Activated CD4-positive, alpha-beta T cell treated with anti-CD3 and anti-CD28 coated beads, Interleukin-2, amount 50 U/mL, for 24 hours (primary cell): ENCODE measurements at regions not wholly inside any gene's neighbourhood (a gene's known extent, or its start where the extent isn't known, plus 50 kb on each side); places are given as distances from the start of the nearest gene placed in this dataset.

Source experiments
- DNase-seq, 2 donors: peaks; one replicate each; pipeline ENCODE4 v3.0.0-alpha.2; 2020; ENCODE audit warnings: low read depth in 1 of 2, low spot score in 1 of 2

DNA sequence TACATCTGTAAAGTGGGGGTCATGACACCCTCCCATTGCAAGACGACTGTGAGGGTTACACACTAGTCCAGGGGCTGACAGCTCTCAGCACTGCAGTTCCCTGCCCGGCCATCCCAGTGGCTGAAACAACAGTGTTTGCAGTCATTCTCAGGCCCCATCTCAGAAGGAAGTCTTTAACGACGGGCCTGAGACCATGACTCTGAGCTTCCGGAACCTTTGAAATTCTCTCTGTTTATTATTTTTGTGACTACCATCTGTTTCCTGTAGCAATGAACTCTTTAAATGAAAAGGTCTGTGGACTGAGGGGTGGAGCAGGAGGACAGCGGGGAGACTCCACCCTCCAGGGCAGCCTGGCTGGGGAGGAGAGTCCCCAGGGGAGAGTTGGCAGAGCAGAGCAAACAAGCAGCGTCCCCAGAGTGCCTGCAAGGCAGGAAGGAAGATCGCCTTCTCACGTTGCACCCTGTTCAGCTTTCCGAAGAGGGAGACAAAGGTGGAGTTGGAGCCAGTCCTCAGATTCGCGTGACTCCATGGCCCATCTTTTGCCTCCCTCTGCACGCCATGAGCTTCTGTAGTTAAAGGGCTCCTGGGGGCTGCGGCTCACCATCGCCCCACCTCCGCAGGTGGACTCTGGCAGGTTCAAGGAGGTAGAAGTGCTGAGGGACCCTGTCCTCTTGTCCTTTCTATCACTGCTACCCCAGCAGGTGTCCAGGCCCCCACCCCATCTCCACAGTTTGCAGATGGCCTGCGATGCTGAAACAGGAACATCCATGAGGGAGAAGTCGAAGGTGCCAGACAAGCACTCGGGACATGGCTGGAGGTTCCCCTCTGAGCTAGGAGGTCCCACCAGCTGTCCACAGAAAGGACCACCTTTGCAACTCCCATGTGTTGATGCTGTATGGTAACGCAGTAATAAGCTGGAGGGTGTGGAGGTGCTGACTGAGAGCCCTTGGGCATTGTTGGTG is 525.8 kb upstream of the PROK2 start:
- no peak for DNase-seq

DNA sequence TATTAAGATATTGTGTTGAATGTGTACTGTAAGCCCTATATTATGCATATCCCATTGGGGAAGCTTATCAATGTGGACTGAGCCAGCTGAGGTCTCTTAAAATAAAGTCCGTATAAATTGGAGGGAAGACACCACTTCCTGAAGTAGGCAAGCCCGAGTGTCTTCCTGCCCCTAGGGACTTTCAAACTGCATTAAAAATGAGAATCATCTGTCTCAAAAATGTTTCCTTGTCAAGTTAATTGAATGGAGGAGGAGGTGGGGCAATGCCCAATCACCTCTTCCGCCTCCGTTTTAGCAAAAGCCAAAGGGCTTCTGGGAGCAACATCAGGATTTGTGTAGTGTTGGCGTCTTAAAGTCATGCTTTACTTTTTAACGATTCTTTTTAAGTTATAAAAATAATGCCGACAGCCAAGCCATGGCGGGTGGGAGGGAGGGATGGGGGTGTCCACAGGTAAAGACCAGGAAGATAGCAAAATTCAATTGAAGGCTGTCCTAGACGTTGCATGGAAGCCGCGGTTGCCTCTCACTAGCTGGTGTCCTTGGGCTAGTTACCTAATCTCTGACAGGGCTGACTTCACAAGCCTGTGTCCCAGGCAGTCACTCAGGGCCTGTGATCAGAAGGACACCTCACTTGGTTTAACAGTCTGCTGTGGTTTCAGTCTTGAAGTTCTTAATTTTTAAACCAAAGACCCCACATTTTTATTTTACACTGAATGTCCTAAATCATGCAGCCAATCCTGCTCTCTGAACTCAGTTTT is 524.9 kb upstream of the PROK2 start:
- no peak for DNase-seq

DNA sequence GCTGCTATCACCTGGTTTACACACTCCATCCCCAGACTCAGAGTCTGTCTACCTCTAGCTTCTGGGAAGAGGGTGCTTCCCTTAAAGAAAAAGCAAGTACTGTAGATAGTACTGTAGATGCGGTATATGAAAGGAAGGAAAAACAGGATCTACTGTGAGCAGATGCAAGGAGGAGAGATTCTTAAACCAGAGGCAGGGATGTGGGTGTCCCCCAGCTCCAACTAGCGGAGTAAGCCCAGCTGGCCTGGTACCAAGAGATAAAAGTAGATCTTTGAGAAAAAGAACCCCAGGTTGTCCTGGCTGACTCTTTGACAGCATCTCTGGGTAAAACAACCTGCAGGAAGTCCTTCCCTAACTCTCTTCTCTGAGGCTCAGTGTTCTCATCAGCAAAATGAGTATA is 523.7 kb upstream of the PROK2 start:
- DNase-seq: no peak

DNA sequence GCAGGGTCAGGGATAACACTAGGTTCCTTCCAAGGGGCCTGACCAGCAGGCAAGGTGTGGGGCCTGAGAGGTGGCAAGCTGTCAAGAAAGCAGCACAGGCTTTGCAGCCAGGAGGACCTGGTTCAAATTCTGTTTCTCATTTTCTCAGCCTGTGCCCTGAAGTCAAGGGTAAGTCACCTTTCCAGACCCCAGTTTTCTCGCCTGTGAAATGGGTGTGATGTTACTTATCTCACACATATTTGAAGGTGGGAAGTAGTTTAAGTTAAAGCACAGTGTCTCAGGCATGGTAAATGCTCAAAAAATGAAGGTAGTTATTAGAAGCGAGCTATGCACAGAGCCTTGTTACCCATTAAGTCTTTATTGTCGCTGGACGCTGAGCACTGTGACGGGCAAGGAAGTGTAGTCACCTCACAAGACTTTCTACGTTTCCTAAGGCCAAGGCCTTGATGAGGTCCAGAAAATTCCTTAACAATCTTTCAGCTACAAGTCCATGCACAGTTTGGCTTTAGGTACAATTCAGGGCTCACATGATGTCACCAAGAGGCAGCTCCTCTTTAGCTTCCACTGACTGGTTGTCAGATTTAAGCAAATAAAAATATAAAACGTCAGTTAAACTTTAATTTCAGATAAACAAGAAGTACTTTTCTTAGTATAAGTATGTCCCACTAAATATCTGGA is 522.6 kb upstream of the PROK2 start:
- DNase-seq: no peak

DNA sequence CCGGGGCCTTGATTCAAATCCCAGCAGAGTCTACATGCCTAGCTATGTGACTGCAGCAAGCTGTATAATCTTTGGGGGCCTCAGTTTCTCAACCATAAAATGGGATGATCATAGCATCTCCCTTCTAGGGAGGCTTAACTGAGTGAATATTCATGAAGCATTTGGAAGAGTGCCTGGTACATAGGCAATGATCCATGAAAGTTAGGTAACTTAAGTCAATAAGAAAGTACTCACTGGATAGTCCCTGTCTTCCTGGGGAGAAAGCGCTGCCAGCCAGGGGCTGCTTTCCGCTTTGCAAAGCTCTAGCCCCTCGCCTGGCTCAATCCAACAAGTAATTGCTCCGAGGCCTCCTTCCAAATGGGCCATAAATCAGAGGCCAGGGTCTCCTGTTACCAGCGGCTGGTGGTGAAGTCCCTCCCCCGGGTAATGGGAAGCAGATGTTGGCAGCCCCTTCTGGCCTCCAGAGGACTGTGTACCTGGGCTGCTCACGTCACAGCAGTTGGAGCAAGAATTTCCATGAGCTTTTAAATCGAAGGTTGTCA is 521.9 kb upstream of the PROK2 start:
- DNase-seq: no peak

DNA sequence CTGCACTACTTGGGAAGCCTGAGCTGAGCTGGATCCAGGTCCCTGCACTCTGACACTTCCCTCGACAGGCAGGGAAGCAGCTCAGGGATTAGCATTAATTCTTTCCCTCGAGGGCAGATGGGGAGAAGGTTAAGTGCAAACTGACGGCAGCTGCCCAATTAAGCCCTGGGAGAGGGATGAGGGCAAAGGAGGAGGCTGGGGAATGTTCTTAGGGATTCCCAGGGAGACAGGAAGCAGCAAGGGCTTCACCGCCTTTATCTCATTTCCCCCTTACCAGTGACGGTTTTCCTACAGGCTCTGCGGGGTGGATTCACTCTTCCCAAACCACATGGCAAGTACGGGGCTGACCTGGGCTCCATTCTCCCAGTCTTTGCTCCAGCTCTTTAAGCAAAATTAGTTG is 519.0 kb upstream of the PROK2 start:
- no peak for DNase-seq

DNA sequence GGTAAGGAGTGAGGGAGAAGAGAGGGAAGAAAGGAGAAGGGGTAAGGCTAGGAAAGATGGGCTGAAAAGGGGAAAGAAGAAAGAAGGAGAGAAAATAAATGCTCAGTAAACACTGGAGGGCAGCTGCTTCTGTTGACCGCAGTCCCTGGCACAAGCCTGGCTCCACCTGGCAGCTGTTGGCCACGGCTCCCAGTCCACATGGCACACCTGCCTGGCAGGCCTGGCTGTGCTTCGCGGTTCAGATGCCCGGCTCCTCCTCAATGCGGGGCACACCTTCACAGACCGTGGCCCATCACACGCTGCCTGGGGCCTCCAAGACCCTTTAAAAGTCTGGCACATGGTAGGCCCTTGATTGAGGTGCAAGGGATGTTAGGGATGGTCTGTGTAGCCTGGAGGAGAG is 516.8 kb upstream of the PROK2 start:
- DNase-seq: no peak

DNA sequence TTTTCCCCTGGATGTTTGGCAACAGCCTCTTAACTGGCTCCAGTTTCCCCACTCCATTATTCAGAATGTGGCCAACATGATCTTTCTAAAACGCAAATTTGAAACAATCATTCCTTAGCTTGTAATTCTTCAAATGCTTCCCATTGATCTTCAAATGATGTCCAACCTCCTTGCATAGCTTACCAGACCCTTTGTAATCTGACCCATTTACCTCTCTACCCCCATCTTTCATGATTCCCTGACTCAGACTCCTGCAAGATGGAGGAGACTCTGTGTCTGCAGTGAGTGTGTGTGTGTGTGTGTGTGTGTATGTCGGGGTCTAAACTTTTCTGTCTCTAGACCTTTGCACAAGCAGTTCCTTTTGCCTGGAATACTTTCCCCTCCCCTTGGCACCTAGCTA is 515.7 kb upstream of the PROK2 start:
- DNase-seq: no peak

DNA sequence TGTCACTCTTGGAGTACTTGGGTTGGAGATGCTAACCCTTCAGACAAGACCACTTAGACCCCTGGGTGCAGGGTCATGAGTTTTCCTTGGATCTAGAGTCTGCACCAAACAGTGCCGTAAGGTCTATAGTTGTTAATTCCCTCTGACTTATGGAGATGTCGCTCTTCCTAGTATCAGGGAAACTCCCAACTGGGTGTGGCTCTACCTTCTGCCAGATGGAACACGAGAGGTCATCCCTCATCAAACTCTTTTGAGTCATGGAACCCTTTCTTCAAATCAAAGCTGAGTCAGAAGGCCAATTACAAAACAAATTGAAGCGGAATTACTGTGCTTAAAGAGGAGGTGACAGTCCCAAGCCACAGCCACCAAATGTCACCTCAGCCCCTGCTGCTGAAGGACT is 514.9 kb upstream of the PROK2 start:
- DNase-seq: no peak

DNA sequence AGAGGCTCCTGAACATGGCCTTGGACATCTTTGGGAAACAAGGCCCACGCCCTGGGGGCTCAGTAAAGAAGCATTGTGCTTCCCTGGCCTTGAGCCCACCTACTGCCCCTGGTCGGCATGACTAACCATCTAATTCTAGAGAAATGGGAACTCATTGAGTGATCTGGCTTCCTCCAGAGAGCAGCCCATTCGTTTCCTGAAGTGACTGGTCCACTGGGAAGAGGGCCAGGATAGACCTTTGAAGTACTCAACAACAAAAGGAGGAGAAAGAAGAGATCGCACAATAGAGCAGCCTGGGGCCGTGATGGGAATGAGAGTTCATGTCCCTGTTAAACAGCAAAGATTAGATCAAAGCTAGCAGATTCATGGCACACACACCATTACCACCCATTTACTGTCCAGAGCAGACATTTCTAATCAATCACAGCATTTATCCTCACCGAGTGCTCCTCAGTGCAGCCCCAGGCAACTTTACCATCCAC is 514.4 kb upstream of the PROK2 start:
- DNase-seq: no peak

DNA sequence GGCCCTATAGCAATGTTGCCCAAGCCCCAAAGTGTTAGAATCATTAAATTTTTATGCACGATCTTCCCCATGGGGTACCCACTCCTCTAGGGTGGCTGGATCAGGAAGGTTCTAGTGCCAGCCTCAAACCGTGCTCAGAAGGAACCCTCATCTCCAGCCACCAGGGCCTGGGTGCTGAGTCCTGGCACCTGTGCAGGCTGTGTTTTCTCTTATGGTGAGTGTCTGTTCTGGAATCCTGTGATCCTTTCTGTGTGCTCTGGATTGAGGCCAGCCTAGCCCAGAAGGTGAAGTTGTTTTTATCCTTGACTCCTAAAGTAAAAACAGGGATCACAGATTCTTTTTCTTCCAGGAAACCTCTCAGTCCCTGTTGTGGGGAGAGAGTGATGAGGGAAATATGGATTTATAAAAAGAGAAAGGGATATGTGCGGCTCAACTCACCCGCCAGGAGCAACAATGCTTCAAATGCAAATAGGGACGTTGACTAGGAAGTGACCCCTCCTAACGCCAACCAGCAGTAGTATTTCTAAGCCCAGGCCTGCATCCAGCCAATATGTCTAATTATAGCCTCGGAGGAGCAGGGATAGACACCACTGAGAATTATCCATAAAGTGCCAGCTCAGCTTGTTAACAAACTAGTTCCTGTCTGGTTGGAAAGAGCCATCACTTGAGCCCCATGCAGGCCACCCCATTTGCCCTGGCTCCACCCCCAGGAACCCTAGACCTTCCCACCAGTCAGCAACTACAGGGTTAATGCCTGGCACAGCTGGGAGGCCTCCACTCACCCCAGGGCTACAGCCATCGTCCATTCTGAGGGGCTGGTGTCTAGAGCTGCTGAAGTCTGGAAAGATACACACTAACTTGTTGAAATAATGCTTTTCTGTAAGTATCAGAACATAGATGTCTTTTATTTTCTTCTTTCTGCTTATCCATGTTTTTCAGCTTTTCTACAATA is 513.5 kb upstream of the PROK2 start:
- no peak for DNase-seq

DNA sequence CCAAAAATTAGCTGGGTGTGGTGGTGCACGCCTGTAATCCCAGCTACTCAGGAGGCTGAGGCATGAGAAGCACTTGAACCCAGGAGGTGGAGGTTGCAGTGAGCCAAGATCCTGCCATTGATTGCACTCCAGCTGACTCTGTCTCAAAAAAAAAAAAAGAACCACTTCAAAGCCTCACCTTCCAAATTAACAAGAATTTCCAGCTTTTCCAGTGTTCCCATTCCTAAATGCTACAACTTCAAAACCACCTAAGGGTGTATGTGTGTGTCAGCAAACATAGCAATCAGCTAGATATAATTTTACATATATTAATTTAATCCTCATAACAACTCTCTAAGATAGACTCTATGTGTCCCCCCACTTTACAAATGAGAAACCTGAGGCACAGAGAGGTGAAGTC is 512.5 kb upstream of the PROK2 start:
- no peak for DNase-seq

DNA sequence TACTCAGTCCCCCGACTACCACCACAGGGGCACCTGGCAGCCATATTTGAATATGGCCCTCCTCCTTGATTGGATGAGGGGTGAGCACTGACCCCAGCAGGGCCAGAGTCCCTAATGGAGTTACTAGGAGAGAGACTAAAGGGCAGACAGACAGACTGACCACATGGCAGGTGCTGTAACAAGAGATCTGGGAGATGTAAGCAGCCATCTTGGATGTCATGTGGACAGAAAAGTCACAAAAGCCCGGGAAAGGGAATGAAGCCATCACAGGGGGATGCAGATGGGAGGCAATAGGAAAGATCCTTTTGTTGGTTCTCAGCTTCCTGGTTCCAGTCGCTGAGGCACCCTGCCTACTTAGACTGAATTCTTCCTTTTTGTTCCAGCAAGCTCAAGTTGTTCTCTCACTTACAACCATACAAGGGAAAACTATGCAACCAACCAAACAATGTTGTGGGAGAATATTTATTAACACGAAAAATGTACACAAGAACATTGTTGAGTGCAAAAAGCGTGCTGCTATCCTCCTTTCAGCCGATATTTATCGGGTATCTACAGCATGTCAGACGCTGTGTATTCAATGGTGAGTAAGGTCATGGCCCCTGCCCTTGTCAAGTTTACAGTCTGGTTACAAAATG is 511.6 kb upstream of the PROK2 start:
- no peak for DNase-seq

DNA sequence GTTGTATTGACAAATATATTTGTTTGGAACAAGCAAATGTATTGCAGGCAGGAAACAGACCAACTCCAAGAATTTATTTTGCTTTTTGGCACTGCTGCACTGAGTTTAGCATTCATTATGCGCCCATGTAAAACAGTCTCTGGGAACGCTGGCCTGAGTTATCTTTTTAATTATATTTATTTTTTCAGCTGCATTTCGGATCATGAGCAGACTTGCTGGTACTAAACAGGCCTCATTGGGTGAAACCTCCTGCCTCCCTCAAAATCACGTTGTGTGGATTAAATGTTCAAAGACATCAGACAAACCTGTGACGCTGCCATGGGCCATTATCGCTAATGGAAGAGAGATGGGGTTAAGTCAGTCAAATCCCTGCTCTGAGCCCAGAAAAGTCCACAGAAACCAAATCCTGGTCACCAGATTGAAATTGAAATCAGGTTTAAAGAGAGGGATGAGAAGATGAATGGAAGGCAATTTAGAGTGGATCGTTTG is 511.1 kb upstream of the PROK2 start:
- DNase-seq: no peak

DNA sequence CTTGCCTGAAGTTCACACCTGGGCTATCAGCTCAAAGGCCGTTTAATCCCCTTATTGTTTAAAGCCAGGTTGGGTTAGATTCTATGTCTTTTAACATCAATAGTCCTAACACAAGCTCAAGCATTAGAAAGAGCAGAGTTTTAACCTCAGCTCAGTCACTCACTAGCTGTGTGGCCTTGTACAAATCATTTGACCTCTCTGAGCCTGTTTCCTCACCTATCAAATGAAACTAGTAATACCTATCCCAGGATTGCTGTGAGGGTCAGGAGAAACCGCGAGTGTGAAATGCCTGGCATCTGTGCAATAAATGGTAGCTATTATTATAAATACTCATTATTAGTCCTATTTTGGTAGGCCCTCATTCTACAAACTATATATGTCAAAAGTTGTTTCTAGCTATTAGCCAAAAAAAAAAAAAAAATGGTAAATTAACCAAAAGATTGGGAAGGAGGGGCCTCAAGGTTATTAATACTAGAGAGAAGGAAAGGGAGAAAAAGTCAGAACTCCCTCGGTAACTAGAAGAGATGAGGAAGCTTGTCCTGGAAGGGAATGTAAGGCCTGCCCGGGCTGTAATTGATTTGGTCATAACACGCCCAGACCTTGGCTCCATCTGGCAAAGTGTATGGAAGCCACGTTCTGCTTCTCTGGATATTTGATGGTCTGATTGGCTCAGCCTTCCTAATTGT is 510.5 kb upstream of the PROK2 start:
- no peak for DNase-seq

DNA sequence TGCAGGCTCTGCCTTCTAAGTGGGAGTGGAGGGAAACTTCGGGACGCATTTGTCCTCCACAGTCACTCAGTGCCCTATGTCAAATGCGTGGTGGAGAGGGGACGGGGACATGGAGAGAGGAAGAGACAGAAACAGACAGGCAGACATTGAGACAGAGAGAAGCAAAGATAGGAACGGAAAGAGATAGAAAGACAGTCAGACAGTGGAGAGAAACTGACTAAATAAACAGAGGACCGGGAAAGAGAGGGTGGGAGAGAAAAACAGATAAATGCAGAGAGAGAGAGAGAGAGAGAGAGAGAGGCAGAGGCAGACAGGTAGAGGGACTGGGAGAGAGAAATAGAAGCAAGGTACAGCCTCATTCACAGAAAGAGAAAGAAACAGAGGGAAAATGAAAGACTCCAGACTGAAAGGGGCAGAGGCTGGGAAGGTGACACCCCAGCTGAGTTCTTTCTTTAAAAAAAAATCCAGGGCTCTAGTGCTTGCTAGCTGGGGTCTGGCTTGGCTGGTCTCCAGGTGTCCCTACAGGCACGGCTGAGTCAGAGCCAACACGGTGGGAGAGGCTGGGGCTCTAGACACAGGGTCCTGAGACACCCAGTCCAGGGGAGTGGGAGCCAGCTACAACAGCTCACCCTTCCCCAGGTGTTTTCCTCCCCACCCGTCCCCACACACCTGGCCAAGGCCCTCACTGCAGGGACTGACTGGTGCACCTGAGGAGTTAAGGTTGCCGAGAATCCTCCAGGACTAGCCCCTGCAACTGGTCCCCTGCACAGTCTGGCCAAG is 506.1 kb upstream of the PROK2 start:
- DNase-seq: no peak

DNA sequence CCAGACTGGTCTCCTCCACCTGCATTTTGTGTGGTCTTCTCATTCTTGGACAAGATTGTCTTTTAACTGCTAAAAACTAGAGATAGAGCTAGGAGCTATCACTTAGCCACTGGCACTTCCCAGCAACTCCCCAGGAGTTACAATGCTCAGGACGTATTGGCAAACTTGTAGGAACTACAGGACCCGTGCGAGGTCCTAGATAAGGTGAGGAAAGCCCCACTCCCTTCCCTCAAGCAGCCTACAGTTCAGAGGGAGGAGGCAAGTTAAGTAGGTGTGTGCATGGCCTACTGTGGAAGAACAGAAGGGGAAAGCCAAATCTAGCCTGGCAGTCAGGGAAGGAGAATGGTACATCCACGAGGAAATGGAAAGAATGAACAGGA is 504.7 kb upstream of the PROK2 start:
- no peak for DNase-seq

DNA sequence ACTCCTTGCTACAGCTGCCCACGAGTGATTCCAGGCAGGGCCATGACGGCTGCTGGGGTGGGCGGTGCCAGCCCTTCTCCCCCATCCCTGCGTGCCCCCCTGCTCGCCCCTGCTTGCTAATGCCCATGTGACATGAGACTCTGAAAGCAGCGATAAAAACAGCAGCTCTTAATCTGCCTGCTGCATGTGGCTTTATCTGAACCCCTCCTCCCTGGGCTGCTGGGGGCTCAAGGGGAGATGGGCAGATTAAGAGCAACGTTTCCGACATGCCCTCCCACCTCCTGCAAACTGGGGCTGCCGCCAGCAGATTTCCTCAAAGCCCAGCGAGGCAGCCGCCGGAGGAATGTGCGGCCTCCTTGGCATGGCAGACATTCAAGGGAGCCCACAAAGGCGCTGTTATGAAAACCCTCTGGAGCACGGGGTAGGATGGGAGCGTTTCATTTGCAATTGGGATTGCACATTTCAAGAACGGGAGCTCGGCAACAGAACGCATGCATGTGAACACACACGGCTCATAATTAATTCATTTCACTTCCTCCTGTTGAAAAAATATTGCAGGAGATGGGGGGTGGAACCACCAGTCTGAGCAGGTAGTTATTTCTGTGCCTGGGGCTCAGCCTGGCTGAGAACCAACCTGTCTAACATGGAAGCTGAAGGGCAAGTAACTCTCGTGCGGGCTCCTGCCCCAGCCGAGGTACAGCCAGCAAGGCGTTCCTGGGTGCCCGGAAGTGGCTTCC is 504.2 kb upstream of the PROK2 start:
- no peak for DNase-seq
